H1 (cell line): ENCODE measurements at regions not wholly inside any gene's neighbourhood (a gene's known extent, or its start where the extent isn't known, plus 50 kb on each side); places are given as distances from the start of the nearest gene placed in this dataset.

Source experiments
- CTCF ChIA-PET: fragments of 300-600 bp; sonication (Branson Sonifier 250); formaldehyde crosslinking; loops from one replicate; lab custom pipeline; 2021; ENCODE audit not compliant: partially characterized antibody; lab: Charles Lee
- POLR2A ChIA-PET: fragments of 300-600 bp; sonication (Branson Sonifier 250); formaldehyde crosslinking; loops from one replicate; lab custom pipeline; 2021; ENCODE audit warnings: inconsistent platforms; ENCODE audit not compliant: partially characterized antibody; lab: Charles Lee
- DNase-seq, 2 experiments: peaks; one replicate each; pipeline versions ENCODE4 v3.0.0 to v3.0.0-alpha.2; 2010 to 2022; ENCODE audit warnings: low spot score in 2 of 2, low read depth in 1 of 2, mixed read lengths in 1 of 2
- FAIRE-seq: peaks from 2 replicates; lab custom pipeline; 2011; peaks lifted over from hg19 to GRCh38; lab: Jason Lieb, UNC
- H2AFZ ChIP-seq: 2 replicates; pipeline ENCODE4 v1.8.1; 2012; ENCODE audit warnings: low read length, inconsistent platforms
- H2AK5ac ChIP-seq: 2 replicates; pipeline ENCODE4 v1.6.1; 2013; ENCODE audit warnings: low read depth, low read length
- H2BK120ac ChIP-seq: replicated peaks from 2 replicates; pipeline ENCODE3; 2013; ENCODE audit warnings: low read depth, low read length, inconsistent platforms
- H2BK12ac ChIP-seq: 2 replicates; pipeline ENCODE4 v1.6.1; 2013; ENCODE audit warnings: low read depth, low read length
- H2BK15ac ChIP-seq: 2 replicates; pipeline ENCODE4 v1.6.1; 2013; ENCODE audit warnings: low read length
- H2BK20ac ChIP-seq: 2 replicates; pipeline ENCODE4 v1.6.1; 2013; ENCODE audit warnings: low read length
- H2BK5ac ChIP-seq: 2 replicates; pipeline ENCODE4 v1.6.1; 2013; ENCODE audit warnings: low read depth, low read length
- H3K14ac ChIP-seq: 2 replicates; pipeline ENCODE4 v1.6.1; 2013; ENCODE audit warnings: inconsistent platforms; ENCODE audit not compliant: insufficient read length
- H3K18ac ChIP-seq: 2 replicates; pipeline ENCODE4 v1.6.1; 2013; ENCODE audit warnings: low read length; ENCODE audit errors: extremely low read depth
- H3K23ac ChIP-seq: 2 replicates; pipeline ENCODE4 v1.6.1; 2013; ENCODE audit warnings: inconsistent platforms; ENCODE audit not compliant: insufficient read length
- H3K23me2 ChIP-seq: 2 replicates; pipeline ENCODE4 v1.6.1; 2013; ENCODE audit warnings: low read depth, low read length
- H3K27ac ChIP-seq: 2 replicates; pipeline ENCODE4 v1.6.1; 2011; ENCODE audit warnings: low read depth, low read length, inconsistent platforms
- H3K27me3 ChIP-seq, 4 experiments: replicated peaks in 1 of 4; 1 replicate in 1 of 4; 2 replicates in 3 of 4; pipeline versions ENCODE4 v1.6.1 to v1.8.1; 2011 to 2013; ENCODE audit warnings: low read length in 3 of 4, mild to moderate bottlenecking in 3 of 4, inconsistent platforms in 2 of 4, mixed read lengths in 2 of 4, moderate library complexity in 1 of 4; ENCODE audit not compliant: control insufficient read depth in 3 of 4, insufficient read depth in 3 of 4; ENCODE audit errors: extremely low read depth in 1 of 4
- H3K36me3 ChIP-seq, 4 experiments: 2 replicates each; pipeline versions ENCODE4 v1.6.1 to v1.8.1; 2011 to 2013; ENCODE audit warnings: mild to moderate bottlenecking in 4 of 4, low read length in 3 of 4, moderate library complexity in 2 of 4, control low read depth in 1 of 4, inconsistent platforms in 1 of 4; ENCODE audit not compliant: insufficient read depth in 4 of 4, control insufficient read depth in 2 of 4
- H3K4ac ChIP-seq: replicated peaks from 2 replicates; pipeline ENCODE3; 2013; ENCODE audit warnings: low read length, low read depth, mixed read lengths, inconsistent platforms; ENCODE audit not compliant: insufficient read length
- H3K4me1 ChIP-seq, 4 experiments: replicated peaks in 1 of 4; 1 replicate in 1 of 4; 2 replicates in 3 of 4; pipeline versions ENCODE4 v1.6.1 to v1.8.1; 2011 to 2013; ENCODE audit warnings: low read length in 3 of 4, inconsistent platforms in 2 of 4, mixed read lengths in 1 of 4; ENCODE audit not compliant: insufficient read depth in 4 of 4, control insufficient read depth in 3 of 4
- H3K4me2 ChIP-seq, 2 experiments: 2 replicates each; pipeline versions ENCODE4 v1.6.1 to v1.8.1; 2011 to 2013; ENCODE audit warnings: low read depth in 2 of 2, low read length in 2 of 2, control low read depth in 1 of 2, inconsistent platforms in 1 of 2, mild to moderate bottlenecking in 1 of 2; ENCODE audit not compliant: insufficient read depth in 1 of 2
- H3K4me3 ChIP-seq, 4 experiments: fragments of 200-600, 300-600 bp in 1 of 4; sonication (generic), shearing (Covaris generic), sonication (Bioruptor Twin) in 1 of 4; 2 replicates each; pipeline versions ENCODE4 v1.5.1 to v1.8.1; 2011 to 2016; ENCODE audit warnings: low read length in 4 of 4, low read depth in 3 of 4, control low read depth in 2 of 4, inconsistent platforms in 2 of 4, mild to moderate bottlenecking in 2 of 4, mixed read lengths in 1 of 4, moderate library complexity in 1 of 4; ENCODE audit not compliant: insufficient read depth in 2 of 4; ENCODE audit errors: extremely low read depth in 1 of 4
- H3K56ac ChIP-seq: replicated peaks from 2 replicates; pipeline ENCODE3; 2013; ENCODE audit warnings: low read depth, mild to moderate bottlenecking, mixed read lengths, low read length, inconsistent platforms; ENCODE audit not compliant: insufficient read length
- H3K79me1 ChIP-seq: 2 replicates; pipeline ENCODE4 v1.6.1; 2013; ENCODE audit warnings: low read depth, low read length, control low read depth
- H3K79me2 ChIP-seq, 2 experiments: 2 replicates each; pipeline versions ENCODE4 v1.6.1 to v1.8.1; 2012 to 2013; ENCODE audit warnings: low read length in 2 of 2, mild to moderate bottlenecking in 2 of 2, inconsistent platforms in 1 of 2; ENCODE audit not compliant: insufficient read depth in 2 of 2, control insufficient read depth in 1 of 2
- H3K9ac ChIP-seq, 4 experiments: replicated peaks in 1 of 4; 1 replicate in 1 of 4; 2 replicates in 3 of 4; pipeline versions ENCODE4 v1.6.1 to v1.8.1; 2011 to 2013; ENCODE audit warnings: low read depth in 3 of 4, low read length in 3 of 4, control low read depth in 2 of 4, mild to moderate bottlenecking in 2 of 4, moderate library complexity in 2 of 4, inconsistent platforms in 1 of 4; ENCODE audit errors: extremely low read depth in 1 of 4
- H3K9me3 ChIP-seq, 2 experiments: 2 replicates each; pipeline versions ENCODE4 v1.6.1 to v1.8.1; 2012 to 2013; ENCODE audit warnings: mild to moderate bottlenecking in 2 of 2, moderate library complexity in 2 of 2, control low read depth in 1 of 2, inconsistent platforms in 1 of 2, low read depth in 1 of 2, low read length in 1 of 2, mixed read lengths in 1 of 2; ENCODE audit not compliant: insufficient read depth in 2 of 2
- H4K20me1 ChIP-seq, 2 experiments: replicated peaks in 1 of 2; 2 replicates each; pipeline versions ENCODE3 to v1.8.1; 2011 to 2013; ENCODE audit warnings: inconsistent platforms in 2 of 2, low read length in 2 of 2, mild to moderate bottlenecking in 1 of 2; ENCODE audit not compliant: insufficient read depth in 2 of 2, control insufficient read depth in 1 of 2
- H4K5ac ChIP-seq: 2 replicates; pipeline ENCODE4 v1.6.1; 2013; ENCODE audit warnings: low read length, low read depth, mixed read lengths, inconsistent platforms; ENCODE audit not compliant: insufficient read length
- H4K8ac ChIP-seq: 2 replicates; pipeline ENCODE4 v1.8.0; 2013; ENCODE audit warnings: mild to moderate bottlenecking, moderate library complexity, low read length, inconsistent platforms; ENCODE audit not compliant: insufficient read depth; ENCODE audit errors: extremely low read depth
- H4K91ac ChIP-seq: replicated peaks from 2 replicates; pipeline ENCODE3; 2013; ENCODE audit warnings: low read length, mixed read lengths, inconsistent platforms; ENCODE audit not compliant: insufficient read length
- BACH1 ChIP-seq: IDR thresholded peaks from 2 replicates; pipeline ENCODE4 v1.6.1; 2012; ENCODE audit warnings: low read length, improper control_type of control experiment
- GABPA ChIP-seq: IDR thresholded peaks from 2 replicates; pipeline ENCODE4 v1.6.1; 2011; ENCODE audit warnings: mild to moderate bottlenecking, low read length, moderate library complexity, borderline replicate concordance; ENCODE audit not compliant: insufficient read depth
- JUND ChIP-seq: IDR thresholded peaks from 2 replicates; pipeline ENCODE4 v1.6.1; 2011; ENCODE audit warnings: mild to moderate bottlenecking, improper control_type of control experiment, low read length
- RAD21 ChIP-seq, 2 experiments: IDR thresholded peaks in 1 of 2; conservative IDR thresholded peaks in 1 of 2; 2 replicates each; pipeline ENCODE4 v1.6.1; 2011; ENCODE audit warnings: low read depth in 2 of 2, low read length in 2 of 2, improper control_type of control experiment in 1 of 2, inconsistent platforms in 1 of 2, mild to moderate bottlenecking in 1 of 2, moderate library complexity in 1 of 2
- SP2 ChIP-seq: IDR thresholded peaks from 2 replicates; pipeline ENCODE4 v1.6.1; 2012; ENCODE audit warnings: mild to moderate bottlenecking, low read length, inconsistent platforms
- SP4 ChIP-seq: IDR thresholded peaks from 2 replicates; pipeline ENCODE4 v1.6.1; 2012; ENCODE audit warnings: low read length, inconsistent platforms
- SUZ12 ChIP-seq: fragments of 200-600 bp; sonication (generic); IDR thresholded peaks from 2 replicates; pipeline ENCODE4 v1.6.1; 2012; ENCODE audit warnings: mild to moderate bottlenecking, inconsistent platforms, low read length, moderate library complexity, mixed read lengths
- TAF7 ChIP-seq: optimal IDR thresholded peaks from 2 replicates; pipeline ENCODE3; 2011; ENCODE audit warnings: low read depth, mild to moderate bottlenecking, inconsistent platforms, low read length, moderate library complexity, borderline replicate concordance
- WGBS, 2 experiments: shearing (Covaris generic) in 1 of 2; methylation state at CpG; one replicate each; pipeline versions ENCODE4 v1.1.6 to v1.1.7; 2013 to 2015; ENCODE audit warnings: low lambda C conversion rate in 2 of 2, mixed read lengths in 2 of 2, inconsistent platforms in 1 of 2, low coverage in 1 of 2, missing lambda C conversion rate in 1 of 2; ENCODE audit not compliant: insufficient replicate concordance in 2 of 2, insufficient coverage in 1 of 2, insufficient read length in 1 of 2; ENCODE audit errors: extremely low coverage in 1 of 2, missing lambda C conversion rate in 1 of 2; 5-methylcytosine and 5-hydroxymethylcytosine counted together

- H3K4me2 ChIP-seq = no peak overlapping the region
- no peak overlapping the region for H3K18ac ChIP-seq
- H3K23me2 ChIP-seq = no peaks in the 10 kb centered on the region
- 91% methylated on average over 6 of the region's 6 CpGs; no CpG with 5 or more reads in 1 of the 2 experiments for WGBS, 2 experiments
- no peak overlapping the region for H2BK5ac ChIP-seq
- no peaks in the 10 kb centered on the region for H4K20me1 ChIP-seq
- H2BK120ac ChIP-seq = no peak overlapping the region
- H3K56ac ChIP-seq = no peak overlapping the region
- H3K27me3 ChIP-seq = no peaks in the 10 kb centered on the region
- peaks cover 5% of the 10 kb centered on the region for H3K79me1 ChIP-seq
- H3K9ac ChIP-seq = no peak overlapping the region
- no peak overlapping the region for H4K8ac ChIP-seq
- 0 out of 4 replicates have a peak, but pooled peaks cover 0 to 6% of the 10 kb centered on the region in 2 experiments for H3K9me3 ChIP-seq
- no peak overlapping the region for H2AFZ ChIP-seq
- no peak overlapping the region for H4K5ac ChIP-seq
- no peak overlapping the region for H3K4me3 ChIP-seq
- H3K14ac ChIP-seq = no peak overlapping the region
- no peak overlapping the region for H2BK20ac ChIP-seq
- H2BK12ac ChIP-seq = no peak overlapping the region
- FAIRE-seq = no peak
- H3K4ac ChIP-seq = no peak overlapping the region
- no peak overlapping the region for H4K91ac ChIP-seq
- H3K23ac ChIP-seq = no peak overlapping the region
- H3K79me2 ChIP-seq = peaks cover 0 to 2% of the 10 kb centered on the region in 2 experiments; a peak in 2 of 4 replicates
- H3K27ac ChIP-seq = no peak overlapping the region
- no peak overlapping the region for H2AK5ac ChIP-seq
- no peaks in the 10 kb centered on the region for H3K4me1 ChIP-seq
- DNase-seq = no peak
- ChIA-PET POLR2A (no interaction called here), CTCF (no interaction called here)
- TF ChIP-seq SP4 (no peak), TAF7 (no peak), JUND (no peak), BACH1 (no peak), RAD21 (IDR thresholded peaks at IDR 0.05 in 1 of 2, conservative IDR thresholded peaks at IDR 0.05 in 1 of 2; ENCODE audit: low read depth in 2 of 2, low read length in 2 of 2) (no peak), SP2 (no peak), SUZ12 (no peak), GABPA (no peak)
- H2BK15ac ChIP-seq = no peak overlapping the region
- peaks cover 0 to 5% (median 0%) of the 10 kb centered on the region in 4 experiments; a peak in 1 of 8 replicates for H3K36me3 ChIP-seq
Observed at GRCh38 chr18:1006965-1007364, 102.3 kb downstream of the ADCYAP1 start.
